VCaP (cell line): ENCODE measurements at regions not wholly inside any gene's neighbourhood (a gene's known extent, or its start where the extent isn't known, plus 50 kb on each side); places are given as distances from the start of the nearest gene placed in this dataset.
"Not testable (repeated sequence)": the region's sequence is repeated elsewhere in the genome, so short reads cannot be mapped to it uniquely, and the experiment has no call there.

Experiments used
- H3K27ac ChIP-seq: fragments of 450-650 bp; 2 replicates; pipeline ENCODE4 v1.5.1; 2017
- CTCF ChIP-seq: fragments of 450-650 bp; conservative IDR thresholded peaks from 2 replicates; pipeline ENCODE4 v1.5.1; 2017; ENCODE audit warnings: mild to moderate bottlenecking, moderate library complexity

- peak overlapping the region; percentile 10 for H3K27ac ChIP-seq
- no peak for TF ChIP-seq CTCF
These were observed 83.9 kb downstream of the MAD2L1 start for GRCh38 chr4:119982756-119983155.

- TF ChIP-seq CTCF = no peak
These were observed 86.2 kb downstream of the MAD2L1 start for GRCh38 chr4:119980456-119980855.

GRCh38 chr4:119977076-119977940, 89.3 kb downstream of the MAD2L1 start:
- no peak for TF ChIP-seq CTCF

More at GRCh38 chr4:119980456-119980855, 86.2 kb downstream of the MAD2L1 start:
- no peak overlapping the region for H3K27ac ChIP-seq

GRCh38 chr4:119971431-119972084, 95.1 kb downstream of the MAD2L1 start:
- H3K27ac ChIP-seq = no peak overlapping the region
- TF ChIP-seq CTCF = no peak

More at GRCh38 chr4:119977076-119977940, 89.3 kb downstream of the MAD2L1 start:
- H3K27ac ChIP-seq = no peak overlapping the region

GRCh38 chr4:119962631-119963030, 104.0 kb downstream of the MAD2L1 start:
- H3K27ac ChIP-seq = no peak overlapping the region
- TF ChIP-seq CTCF = no peak

- no peak for TF ChIP-seq CTCF
- H3K27ac ChIP-seq = no peak overlapping the region
These were observed 107.7 kb downstream of the MAD2L1 start for GRCh38 chr4:119958983-119959382.

- no peak overlapping the region for H3K27ac ChIP-seq
- no peak for TF ChIP-seq CTCF
These were observed 111.4 kb downstream of the MAD2L1 start for GRCh38 chr4:119955256-119955655.

GRCh38 chr4:119954487-119954886, 112.2 kb downstream of the MAD2L1 start:
- not testable (repeated sequence) for H3K27ac ChIP-seq
